ENCODE measurements at regions not wholly inside any gene's neighbourhood (a gene's known extent, or its start where the extent isn't known, plus 50 kb on each side); places are given as distances from the start of the nearest gene placed in this dataset.

DNA sequence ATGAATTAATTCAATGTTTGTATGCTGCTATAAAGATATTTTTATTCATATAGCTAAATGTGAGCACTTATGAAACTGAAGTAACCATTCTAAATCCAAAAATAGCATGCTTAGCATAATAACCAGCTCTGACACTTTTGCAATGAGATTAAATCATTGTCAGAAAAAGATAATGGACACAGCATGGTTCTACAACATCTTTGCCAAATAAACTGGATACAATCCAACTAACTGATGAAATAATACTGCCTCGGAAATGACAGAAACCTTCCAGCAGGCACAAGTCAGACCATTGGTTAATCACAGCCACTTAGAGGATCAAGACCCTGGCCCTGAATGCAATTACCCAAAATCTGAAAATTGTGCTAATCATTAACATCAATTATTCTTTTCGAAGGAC lies 592.7 kb upstream of the ADGRL4 start:
- peak; percentile 73 for DNase-seq

DNA sequence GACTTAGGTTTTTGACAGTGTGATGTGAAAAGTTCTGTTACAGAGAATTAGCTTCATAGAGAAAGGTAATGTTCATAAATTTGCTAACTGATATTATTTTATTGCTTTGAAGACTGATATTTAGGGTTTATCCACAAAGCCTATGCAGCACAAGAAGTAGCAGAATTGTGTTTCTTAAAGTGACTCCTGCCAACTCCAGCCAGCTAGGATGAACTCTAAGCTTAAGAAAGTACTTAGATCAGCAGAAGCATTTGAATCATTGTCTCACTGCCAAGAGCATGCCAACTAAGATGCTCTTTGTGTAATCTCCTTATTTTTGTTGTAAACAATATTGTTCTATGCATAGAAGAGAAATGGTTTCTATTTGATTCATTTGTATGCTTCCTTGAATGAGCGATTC lies 589.4 kb upstream of the ADGRL4 start:
- no peak for DNase-seq

DNA sequence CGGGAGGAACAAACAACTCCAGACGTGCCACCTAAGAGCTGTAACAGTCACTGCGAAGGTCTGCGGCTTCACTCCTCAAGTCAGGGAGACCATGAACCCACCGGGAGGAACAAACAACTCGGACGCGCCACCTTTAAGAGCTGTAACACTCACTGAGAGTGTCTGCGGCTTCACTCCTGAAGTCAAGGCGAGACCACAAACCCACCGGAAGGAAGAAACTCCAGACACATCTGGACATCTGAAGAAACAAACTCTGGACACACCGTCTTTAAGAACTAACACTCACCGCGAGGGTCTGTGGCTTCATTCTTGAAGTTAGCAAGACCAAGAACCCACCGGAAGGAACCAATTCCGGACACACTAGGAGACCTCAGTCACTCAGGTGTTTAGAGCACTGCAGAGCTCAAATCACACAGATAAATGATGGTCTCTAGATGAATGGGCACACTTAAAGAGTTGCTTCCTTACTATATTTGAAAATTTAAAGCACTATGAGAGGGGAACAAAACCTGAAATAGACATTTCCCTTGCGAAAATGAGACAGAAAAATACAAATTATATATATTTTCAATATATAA lies 587.7 kb upstream of the ADGRL4 start:
- DNase-seq, result no peak

DNA sequence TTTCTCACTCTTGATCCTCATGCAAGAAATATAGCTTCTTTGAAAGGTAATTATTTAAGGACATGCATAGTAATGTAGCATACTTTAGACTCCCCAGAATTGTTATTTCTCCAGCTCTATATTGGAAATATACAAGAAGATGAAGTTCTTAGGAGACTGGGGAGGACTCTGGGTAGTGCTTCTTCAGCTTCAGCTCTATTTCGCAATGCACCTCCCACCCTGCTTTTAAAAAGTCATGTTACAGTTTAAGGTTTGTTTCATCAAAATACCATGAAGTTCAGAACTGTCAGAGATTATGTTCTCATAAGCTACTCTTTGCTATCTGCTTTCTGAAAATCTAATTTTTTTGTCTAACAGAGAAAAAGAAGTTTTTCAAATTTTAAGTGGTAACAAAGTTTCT lies 586.2 kb upstream of the ADGRL4 start:
- DNase-seq, result no peak

DNA sequence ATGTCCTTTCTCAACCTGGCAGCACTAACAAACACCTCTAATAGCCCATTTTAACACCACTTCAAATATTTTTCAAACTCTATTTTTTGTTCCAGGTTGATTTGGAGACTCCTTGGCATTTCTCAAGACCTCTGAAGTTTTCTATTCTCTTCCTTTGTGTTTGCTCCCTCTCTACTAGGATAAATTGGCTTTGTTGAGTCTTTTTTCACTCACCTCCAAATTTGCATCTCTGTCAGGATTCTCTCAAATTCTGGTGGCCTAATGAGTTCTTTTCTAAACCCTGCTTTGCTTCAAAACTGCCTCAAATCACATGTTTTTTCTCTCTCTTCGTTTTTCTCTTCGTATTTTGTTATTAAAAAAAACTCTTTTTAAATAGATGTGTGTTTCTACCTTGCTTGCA lies 582.2 kb upstream of the ADGRL4 start:
- no peak for DNase-seq

DNA sequence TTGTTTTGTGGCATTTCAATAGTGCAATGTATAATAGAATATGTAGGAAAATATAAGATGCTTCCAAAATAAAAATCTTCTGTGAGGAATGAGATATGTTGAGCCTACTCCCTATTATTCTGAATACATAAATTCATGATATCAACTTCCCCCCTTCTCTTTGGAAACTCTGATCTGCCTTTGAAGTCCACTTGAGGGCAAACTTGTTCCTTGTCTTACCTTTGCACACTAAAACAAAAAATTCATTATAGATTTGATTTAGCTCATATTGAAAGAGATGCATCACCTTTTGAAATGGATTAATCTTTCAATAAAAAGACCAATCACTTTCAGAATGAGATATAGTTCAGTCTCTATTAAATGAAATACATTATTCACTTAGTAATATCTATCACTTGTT lies 580.7 kb upstream of the ADGRL4 start:
- DNase-seq, result no peak

DNA sequence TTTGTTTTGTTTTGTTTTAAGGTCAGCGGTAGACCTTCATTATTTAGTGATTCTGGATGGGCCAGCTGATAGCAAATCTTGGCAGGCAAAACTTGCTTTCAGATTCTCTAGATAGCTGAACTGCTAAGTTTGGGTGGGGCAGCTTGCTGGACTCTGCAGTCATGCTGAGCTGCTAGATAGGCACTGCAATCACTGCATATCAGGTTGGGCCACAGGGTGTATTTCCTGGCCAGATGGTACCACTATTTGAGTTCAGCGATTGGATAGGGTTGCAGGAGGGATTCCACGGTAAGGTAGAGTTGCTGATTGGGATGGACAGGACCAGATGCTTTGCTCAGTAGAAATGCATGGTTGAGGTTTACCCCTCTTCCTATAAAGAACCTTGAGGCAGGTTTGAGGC lies 579.3 kb upstream of the ADGRL4 start:
- no peak for DNase-seq

DNA sequence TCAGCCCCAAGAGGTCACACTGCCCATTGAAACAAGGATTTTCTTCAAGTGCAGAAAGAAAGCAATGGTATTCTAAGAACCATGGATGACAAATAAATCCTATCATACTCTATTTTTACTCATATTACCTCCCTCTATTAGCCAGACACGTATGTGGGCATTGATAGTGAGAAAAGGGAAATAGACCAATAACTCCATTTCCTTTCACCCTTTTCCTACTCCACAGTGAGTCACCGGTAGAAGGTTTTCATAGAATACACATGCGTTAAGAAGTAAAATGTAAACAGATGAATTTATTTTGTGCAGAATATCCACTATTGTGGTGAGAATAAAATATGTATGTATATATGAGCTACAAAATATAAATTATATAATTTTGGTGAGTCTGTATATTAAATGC lies 568.9 kb upstream of the ADGRL4 start:
- no peak for DNase-seq

DNA sequence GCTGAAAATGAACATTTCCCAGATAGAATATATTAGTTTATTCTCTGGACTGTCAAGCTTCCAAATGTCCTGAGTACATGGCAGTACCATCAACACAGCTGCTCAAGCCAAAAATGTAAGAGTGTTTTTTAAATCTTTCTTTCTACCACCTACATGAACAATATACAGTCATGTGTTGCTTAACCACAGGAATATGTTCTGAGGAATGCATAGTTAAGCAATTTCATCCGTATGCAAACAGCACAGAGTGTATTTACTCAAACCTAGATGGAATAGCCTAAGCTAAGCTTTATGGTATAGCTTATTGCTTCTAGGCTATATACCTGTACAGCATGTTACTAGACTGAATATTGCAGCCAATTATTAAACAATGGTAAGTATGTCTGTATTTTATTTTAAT lies 561.9 kb upstream of the ADGRL4 start:
- DNase-seq, result no peak

DNA sequence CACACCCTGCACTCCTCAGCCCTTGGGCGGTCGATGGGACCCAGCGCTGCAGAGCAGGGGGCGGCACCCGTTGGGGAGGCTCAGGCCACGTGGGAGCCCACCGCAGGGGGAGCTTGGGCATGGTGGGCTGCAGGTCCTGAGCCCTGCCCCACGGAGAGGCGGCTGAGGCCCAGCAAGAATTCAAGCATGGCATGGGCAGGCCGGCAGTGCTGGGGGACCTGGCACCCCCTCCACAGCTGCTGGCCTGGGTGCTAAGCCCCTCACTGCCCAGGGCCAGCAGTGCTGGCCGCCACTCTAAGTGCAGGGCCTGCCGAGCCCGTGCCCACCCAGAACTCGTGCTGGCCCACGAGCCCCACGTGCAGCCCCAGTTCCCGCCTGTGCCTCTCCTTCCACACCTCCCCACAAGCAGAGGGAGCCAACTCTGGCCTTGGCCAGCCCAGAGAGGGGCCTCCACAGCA lies 555.0 kb upstream of the ADGRL4 start:
- no peak for DNase-seq

DNA sequence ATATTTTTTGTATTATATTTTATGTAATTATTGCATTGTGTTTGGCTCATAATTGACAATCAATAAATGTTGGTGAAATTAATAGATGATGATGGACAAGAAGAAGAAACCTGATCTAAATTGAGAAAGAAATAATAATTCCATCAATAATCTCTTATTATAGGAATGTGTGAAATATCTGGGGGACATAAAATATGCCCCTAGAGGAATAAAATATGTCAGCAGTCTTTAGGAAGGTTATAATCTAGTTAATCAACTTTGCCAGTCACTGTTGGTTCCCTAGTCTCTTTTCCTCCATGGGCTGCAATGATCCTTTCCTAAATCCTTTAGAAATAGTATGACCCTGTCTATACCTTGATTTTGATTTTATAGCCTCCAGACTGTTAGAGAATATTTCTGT lies 549.7 kb upstream of the ADGRL4 start:
- DNase-seq, result no peak

DNA sequence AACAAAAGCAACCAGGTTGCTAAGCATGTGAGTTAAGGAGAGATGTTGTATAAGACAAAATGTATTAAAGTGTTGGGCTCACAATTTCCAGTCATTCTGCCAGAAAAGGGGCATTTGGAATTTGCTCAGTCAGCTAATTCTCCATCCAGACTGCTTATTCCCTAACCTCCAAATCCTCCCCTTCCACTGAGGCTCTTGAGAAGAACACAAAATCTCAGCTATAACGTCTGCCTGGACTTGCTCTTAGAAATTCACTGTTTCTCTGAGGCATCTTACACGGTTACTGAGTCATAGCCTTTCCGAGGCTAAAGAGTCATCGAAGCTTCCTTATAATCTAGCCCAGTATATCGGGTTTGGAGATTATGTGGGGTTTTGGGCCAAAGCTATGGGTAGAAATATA lies 548.2 kb upstream of the ADGRL4 start:
- DNase-seq, result no peak

DNA sequence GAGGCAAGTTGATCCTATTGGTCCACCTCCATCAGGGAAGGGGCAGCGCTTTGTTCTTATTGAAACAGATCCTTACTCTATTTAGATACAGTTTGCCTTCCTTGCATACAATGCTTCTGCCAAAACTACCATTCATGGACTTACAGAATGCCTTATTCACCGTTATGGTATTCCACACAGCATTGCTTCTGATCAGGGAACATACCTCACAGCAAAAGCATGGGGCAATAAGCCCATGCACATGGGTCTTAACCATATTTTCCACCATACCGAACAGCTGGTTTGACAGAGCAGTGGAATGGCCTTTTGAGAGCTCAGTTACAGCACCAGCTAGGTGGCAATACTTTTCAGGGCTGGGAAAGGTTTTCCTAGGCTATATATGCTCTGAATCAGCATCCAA lies 544.8 kb upstream of the ADGRL4 start:
- DNase-seq, result no peak

DNA sequence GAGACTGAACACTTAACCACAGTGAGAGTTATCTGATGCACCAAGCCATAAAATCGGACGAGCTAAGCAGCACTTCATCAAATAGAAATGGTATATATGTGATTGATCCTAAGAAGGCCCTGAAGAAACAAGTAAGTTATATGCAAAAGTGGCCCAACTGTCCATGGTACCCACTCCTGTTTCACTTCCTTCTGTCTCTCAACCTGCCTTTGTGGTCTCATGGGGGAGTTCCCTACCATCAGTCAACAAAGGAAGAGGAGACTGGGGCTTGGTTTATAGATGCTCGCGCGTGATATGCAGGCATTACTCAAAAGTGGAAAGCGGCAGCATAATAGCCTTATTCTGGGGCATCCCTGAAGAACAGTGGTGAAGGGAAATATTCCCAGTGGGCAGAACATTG lies 543.9 kb upstream of the ADGRL4 start:
- DNase-seq, result no peak

DNA sequence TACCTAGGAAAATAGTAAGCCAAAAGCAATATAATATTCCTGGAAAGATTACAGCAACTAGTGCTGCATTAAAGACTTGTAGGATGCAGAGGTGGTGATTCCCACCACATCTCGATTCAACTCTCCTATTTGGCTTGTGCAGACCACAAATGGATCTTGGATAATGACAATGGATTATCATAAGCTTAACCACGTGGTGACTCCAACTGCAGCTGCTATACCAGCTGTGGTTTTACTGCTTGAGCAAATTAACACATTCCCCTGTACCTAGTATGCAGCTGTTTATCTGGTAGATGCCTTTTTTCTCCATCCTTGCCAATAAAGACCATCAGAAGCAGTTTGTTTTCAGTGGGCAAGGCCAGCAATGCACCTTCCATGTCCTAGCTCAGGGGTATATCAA lies 542.7 kb upstream of the ADGRL4 start:
- no peak for DNase-seq

DNA sequence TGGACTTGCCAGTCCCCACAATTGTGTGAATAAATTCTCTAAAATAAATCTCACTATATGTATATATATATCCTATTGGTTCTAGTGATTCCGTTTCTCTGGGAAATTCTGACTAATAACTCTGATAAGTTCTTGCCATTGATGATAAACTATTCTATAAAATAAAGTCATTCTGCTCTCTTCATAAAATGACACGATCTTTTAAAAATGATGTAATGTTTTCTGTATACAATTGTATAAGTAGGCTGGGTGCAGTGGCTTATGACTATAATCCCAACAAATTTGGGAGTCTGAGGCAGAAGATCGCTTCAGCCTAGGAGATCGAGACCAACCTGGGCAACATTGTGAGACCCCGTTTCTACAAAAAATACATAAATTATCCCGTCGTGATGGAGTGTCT lies 541.0 kb upstream of the ADGRL4 start:
- no peak for DNase-seq

DNA sequence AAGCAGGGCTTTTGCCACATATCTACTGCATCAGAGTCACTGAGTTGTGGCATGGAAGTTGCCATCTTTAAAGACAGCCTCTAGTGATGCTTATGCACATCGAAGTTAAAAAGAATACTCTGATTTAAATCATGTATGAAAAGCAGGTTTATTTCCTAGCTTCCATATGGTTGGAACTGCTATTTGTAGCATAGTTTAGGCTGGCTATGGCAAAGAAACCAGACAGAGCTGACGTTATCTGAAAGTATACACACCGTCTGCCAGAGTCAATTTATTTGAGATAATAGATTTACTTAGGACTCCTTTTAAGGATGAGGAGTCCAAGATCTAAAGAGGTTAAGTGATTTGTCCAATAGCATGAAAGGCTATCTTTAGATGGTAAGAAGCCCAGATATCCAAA lies 536.9 kb upstream of the ADGRL4 start:
- DNase-seq, result no peak

DNA sequence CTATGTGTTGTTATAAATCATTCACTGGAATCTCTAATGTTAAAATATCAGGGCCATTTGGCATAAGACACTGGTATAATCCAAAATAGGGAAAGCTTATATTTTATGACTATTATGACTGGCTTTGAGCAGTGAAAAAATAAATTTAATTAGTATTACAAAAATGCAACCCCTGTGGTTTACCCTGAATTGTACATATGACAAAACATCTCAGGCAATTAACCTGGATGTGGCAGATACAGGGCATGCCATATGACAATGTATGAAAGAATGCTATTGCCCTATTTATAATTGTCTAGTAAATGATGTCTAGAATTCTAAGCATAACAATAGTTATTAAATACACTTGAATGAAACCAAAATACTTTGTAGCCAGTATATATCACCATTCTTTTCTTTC lies 532.5 kb upstream of the ADGRL4 start:
- DNase-seq, result no peak

DNA sequence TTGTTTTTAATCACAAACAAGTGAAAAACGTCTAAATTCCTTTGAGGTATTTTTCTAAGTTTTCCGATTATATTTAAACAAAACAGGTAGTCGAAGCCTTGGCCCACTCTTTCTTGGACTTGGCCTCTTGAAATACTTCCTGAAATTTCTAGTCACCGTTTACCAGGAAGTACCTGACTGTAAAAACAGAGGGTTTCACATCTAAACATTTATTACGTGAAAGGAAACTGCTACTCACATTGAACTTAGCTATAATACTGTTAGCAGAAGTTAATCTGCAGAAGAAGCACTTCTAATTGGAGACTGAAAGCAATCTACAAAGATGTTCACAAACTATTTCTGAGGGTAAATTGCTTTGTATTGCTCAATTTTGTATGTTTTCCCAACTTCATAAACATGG lies 526.0 kb upstream of the ADGRL4 start:
- no peak for DNase-seq

DNA sequence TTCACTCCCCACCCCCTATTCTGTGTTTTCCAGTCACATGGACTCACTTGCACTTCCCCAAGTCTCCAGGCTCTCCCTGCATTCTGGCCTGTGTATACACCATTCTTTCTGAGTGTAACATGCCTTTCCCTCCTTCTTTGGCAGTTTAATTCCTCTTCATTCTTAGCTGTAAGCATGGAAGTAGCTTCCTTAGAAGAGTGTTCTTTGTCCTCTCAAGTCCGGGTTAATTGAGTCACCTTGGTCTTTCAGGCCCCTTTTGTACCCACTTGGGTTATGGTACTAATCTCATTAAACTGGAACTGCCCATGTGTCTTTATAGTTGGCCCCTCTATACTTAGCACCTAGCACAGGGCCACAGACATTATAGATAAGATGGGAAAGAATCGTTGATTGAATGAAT lies 525.3 kb upstream of the ADGRL4 start:
- no peak for DNase-seq

DNA sequence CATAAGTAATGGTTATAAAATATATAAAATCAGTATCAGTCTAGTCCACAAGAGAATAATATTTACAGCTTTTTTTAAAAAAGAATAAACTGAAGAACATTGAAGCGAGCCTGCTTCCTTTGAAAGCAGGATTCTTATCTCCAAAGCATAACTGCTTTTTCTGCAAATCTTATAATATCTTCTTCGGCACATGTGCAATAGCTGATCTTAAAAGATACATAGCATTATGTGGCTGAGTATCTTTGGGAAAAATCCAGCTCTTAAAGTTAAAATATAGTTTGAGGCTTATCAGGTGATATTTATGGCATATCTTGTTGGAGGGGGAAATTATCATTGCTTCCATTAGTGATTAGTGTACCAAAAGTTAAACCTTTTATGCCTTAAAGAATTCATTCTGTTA lies 523.9 kb upstream of the ADGRL4 start:
- no peak for DNase-seq

DNA sequence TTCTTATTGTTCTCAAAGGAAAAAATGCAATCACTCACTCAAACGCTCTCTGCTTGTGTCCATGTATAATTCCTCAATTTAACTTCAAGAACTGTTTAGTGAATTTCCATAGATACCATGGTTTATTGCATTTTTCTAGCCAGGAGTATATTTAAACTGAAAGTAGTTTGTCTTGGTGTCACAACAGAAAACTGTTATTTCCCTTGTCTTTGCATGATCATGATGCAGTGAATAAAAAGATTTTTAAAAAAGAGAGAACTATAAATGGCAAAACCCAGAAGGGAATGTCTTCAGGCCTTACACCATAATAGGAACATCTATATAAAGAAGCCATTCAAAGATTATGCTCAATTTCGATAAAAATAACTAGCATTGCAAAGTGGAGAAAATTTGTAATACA lies 523.5 kb upstream of the ADGRL4 start:
- DNase-seq, result no peak

DNA sequence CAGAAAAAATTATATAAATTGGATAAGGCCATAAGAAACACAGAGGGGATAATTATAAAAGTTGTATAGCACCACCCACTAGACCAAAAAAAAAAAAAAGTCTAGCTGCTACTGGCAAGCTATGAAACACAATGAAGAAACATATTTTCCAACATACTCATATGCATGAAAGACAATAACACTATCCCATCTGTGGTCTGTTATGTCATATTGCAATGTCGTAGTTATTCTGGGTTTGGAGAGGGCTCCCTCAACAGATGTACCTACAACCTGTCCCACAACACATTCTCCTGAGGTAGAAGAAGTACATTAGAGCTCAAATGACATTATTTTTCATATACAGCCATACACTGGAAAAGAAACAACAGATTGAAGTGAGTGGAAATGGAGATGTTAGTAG lies 517.6 kb upstream of the ADGRL4 start:
- no peak for DNase-seq

DNA sequence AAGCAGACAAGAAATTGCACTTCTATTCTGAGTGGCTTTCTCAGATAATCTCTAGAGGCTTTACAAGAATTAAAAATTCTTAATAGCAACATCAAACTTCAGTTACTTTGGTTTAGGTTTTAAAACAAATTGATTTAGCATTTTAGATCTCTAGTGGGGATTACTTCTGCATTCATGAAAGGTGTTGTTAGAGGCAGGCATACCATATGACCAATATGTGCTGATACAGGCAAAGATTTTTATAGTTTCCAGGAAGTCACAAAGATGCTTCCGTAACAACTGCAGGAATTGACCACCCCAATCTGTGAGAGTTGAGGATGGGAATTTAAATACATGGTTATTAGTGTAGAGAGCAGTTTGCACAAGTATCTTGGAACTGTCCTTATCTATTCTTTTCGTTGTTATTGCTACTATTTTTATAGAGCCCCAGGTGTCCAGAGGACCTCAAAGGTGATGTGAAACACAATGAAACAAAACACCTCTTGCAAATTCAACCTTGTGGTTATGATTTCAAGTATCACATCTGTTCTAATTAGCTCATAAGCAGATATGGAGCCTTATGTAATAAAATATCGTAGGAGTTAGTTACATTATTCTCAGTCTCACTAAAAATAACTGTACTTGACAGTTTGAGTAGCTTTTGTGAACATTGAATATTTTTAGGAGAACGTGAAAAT lies 512.7 kb upstream of the ADGRL4 start:
- no peak for DNase-seq

DNA sequence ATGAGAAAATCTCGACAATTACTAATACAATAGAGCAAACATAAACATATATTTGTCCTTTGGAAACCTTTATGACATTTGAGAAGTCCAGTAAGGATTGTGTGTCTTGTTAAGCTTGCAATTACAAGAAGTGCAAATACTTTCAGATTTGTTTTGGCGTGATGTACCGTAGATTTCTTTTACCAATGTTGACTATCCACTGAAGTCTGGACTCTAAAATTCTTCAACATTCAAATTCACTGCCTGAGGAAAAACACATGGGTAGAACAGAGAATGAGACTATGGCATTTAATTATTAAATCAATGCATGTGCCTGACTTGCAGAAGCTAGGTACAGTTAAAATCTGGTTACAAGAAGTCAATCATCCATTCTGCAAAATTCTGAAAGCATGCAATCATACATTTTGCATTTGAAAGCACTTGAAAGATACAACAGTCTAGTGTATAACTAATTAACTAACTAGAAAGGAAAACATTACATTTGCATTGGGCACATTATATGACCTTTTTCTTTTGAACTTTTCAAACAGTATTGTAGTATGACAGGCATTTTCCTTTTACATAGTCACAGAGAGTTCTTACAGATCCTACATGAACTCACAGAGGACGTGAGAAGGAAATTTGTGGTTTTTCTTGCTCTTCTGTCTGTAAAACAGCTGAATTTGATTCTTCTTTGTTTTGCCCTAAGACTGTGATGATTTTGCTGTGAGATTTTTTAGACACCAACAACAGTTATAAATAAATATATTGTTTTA lies 511.1 kb upstream of the ADGRL4 start:
- no peak for DNase-seq
